MM.1S (cell line): ENCODE measurements at regions not wholly inside any gene's neighbourhood (a gene's known extent, or its start where the extent isn't known, plus 50 kb on each side); places are given as distances from the start of the nearest gene placed in this dataset.

Experiments used
- DNase-seq: peaks from one replicate; pipeline ENCODE4 v3.0.0-alpha.2; 2015
- H2AFZ ChIP-seq: fragments of 300-600 bp; sonication (generic); 2 replicates; pipeline ENCODE4 v1.6.0; 2016; ENCODE audit warnings: antibody characterized with exemption, low read length
- H3F3A ChIP-seq: fragments of 300-600 bp; sonication (generic); 2 replicates; pipeline ENCODE4 v1.6.1; 2016; ENCODE audit warnings: mild to moderate bottlenecking, antibody characterized with exemption, low read length, moderate library complexity, mixed read lengths; ENCODE audit not compliant: insufficient read depth
- H3K27ac ChIP-seq: fragments of 300-600 bp; sonication (generic); 2 replicates; pipeline ENCODE4 v1.5.1; 2016; ENCODE audit warnings: mild to moderate bottlenecking, low read length
- H3K27me3 ChIP-seq: fragments of 300-600 bp; sonication (generic); replicated peaks from 2 replicates; pipeline ENCODE4 v1.6.0; 2016; ENCODE audit warnings: low read length; ENCODE audit not compliant: insufficient read depth
- H3K36me3 ChIP-seq: fragments of 300-600 bp; sonication (generic); replicated peaks from 2 replicates; pipeline ENCODE4 v1.6.1; 2016; ENCODE audit warnings: mild to moderate bottlenecking, low read length, mixed read lengths; ENCODE audit not compliant: insufficient read depth
- H3K4me1 ChIP-seq: fragments of 300-600 bp; sonication (generic); 2 replicates; pipeline ENCODE4 v1.6.1; 2016; ENCODE audit warnings: low read length, mixed read lengths
- H3K4me2 ChIP-seq: fragments of 300-600 bp; sonication (generic); 2 replicates; pipeline ENCODE4 v1.6.0; 2016; ENCODE audit warnings: low read depth, low read length
- H3K4me3 ChIP-seq: fragments of 300-600 bp; sonication (generic); 2 replicates; pipeline ENCODE4 v1.5.1; 2016; ENCODE audit warnings: low read length, mixed read lengths
- H3K79me2 ChIP-seq: fragments of 300-600 bp; sonication (generic); 2 replicates; pipeline ENCODE4 v1.6.1; 2016; ENCODE audit warnings: mixed run types, low read length, mixed read lengths
- H3K9ac ChIP-seq: fragments of 300-600 bp; sonication (generic); 2 replicates; pipeline ENCODE4 v1.6.1; 2016; ENCODE audit warnings: low read length, mixed read lengths
- H3K9me2 ChIP-seq: fragments of 300-600 bp; sonication (generic); replicated peaks from 2 replicates; pipeline ENCODE4 v1.6.1; 2016; ENCODE audit warnings: mild to moderate bottlenecking, low read length, mixed read lengths; ENCODE audit not compliant: insufficient read depth
- H3K9me3 ChIP-seq: fragments of 300-600 bp; sonication (generic); replicated peaks from 2 replicates; pipeline ENCODE4 v1.6.1; 2016; ENCODE audit warnings: mild to moderate bottlenecking, low read length, mixed read lengths; ENCODE audit not compliant: insufficient read depth
- H4K20me1 ChIP-seq: fragments of 300-600 bp; sonication (generic); 2 replicates; pipeline ENCODE4 v1.6.1; 2016; ENCODE audit warnings: mild to moderate bottlenecking, low read length, moderate library complexity, mixed read lengths; ENCODE audit not compliant: insufficient read depth
- CTCF ChIP-seq: fragments of 300-600 bp; sonication (generic); IDR thresholded peaks from 2 replicates; pipeline ENCODE4 v1.5.1; 2016; ENCODE audit warnings: antibody characterized with exemption, low read length, mixed read lengths
- EZH2 ChIP-seq: fragments of 300-600 bp; sonication (generic); optimal IDR thresholded peaks from 2 replicates; pipeline ENCODE3; 2017; ENCODE audit warnings: low read depth, mild to moderate bottlenecking, antibody characterized with exemption, low read length, mixed read lengths
- EZH2phosphoT487 ChIP-seq: fragments of 300-600 bp; sonication (generic); IDR thresholded peaks from 2 replicates; pipeline ENCODE4 v1.6.1; 2018; ENCODE audit warnings: antibody characterized with exemption, low read length

- TF ChIP-seq EZH2 = no peak
- no peak for TF ChIP-seq CTCF
- TF ChIP-seq EZH2phosphoT487 = no peak
- no peaks in the 10 kb centered on the region for H3K9me2 ChIP-seq
- no peaks in the 10 kb centered on the region for H3K27me3 ChIP-seq
- H3K79me2 ChIP-seq = no peaks in the 10 kb centered on the region
- H3K4me2 ChIP-seq = no peak overlapping the region
- no peak overlapping the region for H2AFZ ChIP-seq
- H3K4me1 ChIP-seq = no peaks in the 10 kb centered on the region
- no peaks in the 10 kb centered on the region for H3F3A ChIP-seq
- H3K9me3 ChIP-seq = no peaks in the 10 kb centered on the region
- no peak overlapping the region for H3K27ac ChIP-seq
- no peak for DNase-seq
- H3K36me3 ChIP-seq = no peaks in the 10 kb centered on the region
- no peak overlapping the region for H3K9ac ChIP-seq
- no peak overlapping the region for H3K4me3 ChIP-seq
- no peaks in the 10 kb centered on the region for H4K20me1 ChIP-seq
Measured at GRCh38 chr11:28887681-28888080, 779.5 kb downstream of the METTL15 start.

- Histone ChIP-seq H3K4me3 (no peak overlapping the region), H3K27ac (no peak overlapping the region), H3K27me3 (no peaks in the 10 kb centered on the region), H4K20me1 (no peaks in the 10 kb centered on the region), H3K9me3 (no peaks in the 10 kb centered on the region), H3K9me2 (no peaks in the 10 kb centered on the region), H3K4me1 (no peaks in the 10 kb centered on the region), H3K79me2 (no peaks in the 10 kb centered on the region), H3K36me3 (no peaks in the 10 kb centered on the region), H3K9ac (no peak overlapping the region), H2AFZ (no peak overlapping the region), H3K4me2 (no peak overlapping the region), H3F3A (no peaks in the 10 kb centered on the region)
- no peak for DNase-seq
- TF ChIP-seq EZH2phosphoT487 (no peak), CTCF (no peak), EZH2 (no peak)
Measured at GRCh38 chr11:28879869-28880268, 771.7 kb downstream of the METTL15 start.

- no peak overlapping the region for H3K9ac ChIP-seq
- no peaks in the 10 kb centered on the region for H3F3A ChIP-seq
- no peaks in the 10 kb centered on the region for H3K4me1 ChIP-seq
- H3K9me3 ChIP-seq = no peaks in the 10 kb centered on the region
- no peaks in the 10 kb centered on the region for H3K9me2 ChIP-seq
- no peaks in the 10 kb centered on the region for H3K27me3 ChIP-seq
- H3K4me2 ChIP-seq = no peak overlapping the region
- no peak for DNase-seq
- H3K79me2 ChIP-seq = no peaks in the 10 kb centered on the region
- TF ChIP-seq EZH2phosphoT487 (no peak), CTCF (no peak), EZH2 (no peak)
- H4K20me1 ChIP-seq = no peaks in the 10 kb centered on the region
- H3K36me3 ChIP-seq = no peaks in the 10 kb centered on the region
- no peak overlapping the region for H3K4me3 ChIP-seq
- H3K27ac ChIP-seq = no peak overlapping the region
- H2AFZ ChIP-seq = no peak overlapping the region
Measured at GRCh38 chr11:28878025-28878424, 769.8 kb downstream of the METTL15 start.
